Activated T-helper 1 cell treated with Interleukin-2 at 50 U/mL for 16 hours (primary cell): ENCODE measurements at regions not wholly inside any gene's neighbourhood (a gene's known extent, or its start where the extent isn't known, plus 50 kb on each side); places are given as distances from the start of the nearest gene placed in this dataset.
"Not testable (repeated sequence)": the region's sequence is repeated elsewhere in the genome, so short reads cannot be mapped to it uniquely, and the experiment has no call there.

Source experiments
- DNase-seq: peaks from one replicate; pipeline ENCODE4 v3.0.0-alpha.2; 2020; ENCODE audit warnings: low read depth

DNA sequence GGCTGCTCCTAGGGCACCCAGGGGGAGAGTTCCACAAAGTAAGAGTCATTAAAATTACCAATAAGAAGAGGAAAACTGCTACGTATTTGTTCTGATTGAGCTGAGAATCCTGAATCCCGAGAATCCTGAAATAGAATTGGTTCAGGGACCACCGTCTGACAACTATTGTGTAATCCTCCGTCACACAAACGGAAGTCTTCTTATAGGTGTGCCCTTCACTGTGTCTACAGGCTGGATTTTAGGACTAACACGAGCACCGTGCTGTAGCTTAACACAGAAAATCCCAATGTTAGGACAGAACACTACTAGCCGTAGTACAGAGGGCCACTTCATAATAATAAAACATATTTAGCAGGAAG is 50.6 kb upstream of the RNF182 start:
- no peak for DNase-seq

DNA sequence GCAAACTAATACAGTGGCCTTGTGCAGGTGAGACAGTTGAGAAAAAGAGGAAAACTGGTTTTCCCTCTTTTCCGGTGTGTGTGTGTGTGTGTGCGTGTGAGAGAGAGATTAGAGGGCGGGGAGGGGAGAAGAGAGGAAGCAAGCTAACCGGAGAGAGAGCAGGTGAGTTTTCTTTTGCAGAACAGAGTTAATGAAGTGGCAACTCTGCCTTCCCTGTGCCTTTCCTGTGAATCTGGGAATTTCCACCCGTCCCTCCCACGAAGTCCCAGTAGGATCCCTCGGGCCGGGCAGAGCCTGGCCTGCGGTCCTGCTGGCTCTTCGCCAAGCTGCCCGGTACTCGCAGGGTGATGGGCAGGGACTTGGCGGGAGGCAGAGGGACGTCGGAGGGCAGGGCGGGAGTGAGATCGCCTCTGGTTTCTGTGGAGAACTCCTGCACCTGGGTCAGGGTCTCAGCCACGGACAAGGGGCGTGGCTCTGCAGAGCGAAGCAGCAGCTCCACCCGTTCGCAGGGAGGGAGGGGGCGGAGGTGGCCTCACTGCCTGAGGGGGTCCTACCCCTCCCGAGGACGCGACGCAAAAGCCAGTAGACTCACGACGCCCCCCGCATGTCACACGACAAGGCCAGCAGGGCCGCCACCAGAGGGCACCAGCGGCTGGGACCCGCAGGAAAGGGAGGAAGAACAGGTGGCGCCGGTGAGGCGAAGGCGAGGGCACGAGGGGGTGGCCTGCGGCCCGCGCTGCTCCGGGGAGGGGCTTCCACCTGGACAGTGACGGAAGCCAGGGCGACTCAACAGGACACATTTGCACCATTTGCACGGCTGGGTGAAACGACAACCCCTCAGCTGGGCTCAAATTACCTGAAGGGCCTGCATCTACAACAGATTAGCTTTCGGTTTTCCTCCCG is 51.2 kb upstream of the RNF182 start:
- DNase-seq = peak; percentile 49

GRCh38 chr6:13872681-13873080 is 52.1 kb upstream of the RNF182 start:
- DNase-seq = no peak

GRCh38 chr6:13872006-13872405 is 52.7 kb upstream of the RNF182 start:
- DNase-seq = not testable (repeated sequence)

- no peak for DNase-seq
Observed at GRCh38 chr6:13870214-13870830, 54.4 kb upstream of the RNF182 start.

- no peak for DNase-seq
Observed at GRCh38 chr6:13868236-13868635, 53.9 kb upstream of the MCUR1 start.

GRCh38 chr6:13866301-13866700 is 51.9 kb upstream of the MCUR1 start:
- no peak for DNase-seq

- no peak for DNase-seq
Observed at GRCh38 chr6:13865141-13865540, 50.8 kb upstream of the MCUR1 start.

DNA sequence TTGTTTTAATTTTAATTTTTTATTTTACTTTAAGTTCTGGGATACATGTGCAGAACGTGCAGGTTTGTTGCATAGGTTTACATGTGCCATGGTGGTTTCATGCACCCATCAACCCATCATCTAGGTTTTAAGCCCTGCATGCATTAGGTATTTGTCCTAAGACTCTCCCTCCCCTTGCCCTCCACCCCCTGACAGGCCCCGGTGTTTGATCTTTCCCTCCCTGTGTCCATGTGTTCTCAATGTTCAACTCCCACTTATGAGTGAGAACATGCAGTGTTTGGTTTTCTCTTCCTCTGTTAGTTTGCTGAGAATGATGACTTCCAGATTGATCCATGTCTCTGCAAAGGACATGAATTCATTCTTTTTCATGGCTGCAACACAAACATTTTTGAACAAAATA is 50.3 kb upstream of the MCUR1 start:
- DNase-seq = not testable (repeated sequence)
